Fibroblast of the aortic adventitia (primary cell): ENCODE measurements at regions not wholly inside any gene's neighbourhood (a gene's known extent, or its start where the extent isn't known, plus 50 kb on each side); places are given as distances from the start of the nearest gene placed in this dataset.

ENCODE experiments used
- DNase-seq: peaks from one replicate; pipeline ENCODE4 v3.0.0-alpha.2; 2010; ENCODE audit warnings: low read depth
- H3K4me3 ChIP-seq: 2 replicates; pipeline ENCODE4 v1.5.1; 2011; ENCODE audit warnings: low read depth, mild to moderate bottlenecking, control low read depth, low read length, moderate library complexity
- TF ChIP-seq, protein P1 (sequence below): IDR thresholded peaks from 2 replicates; pipeline ENCODE4 v1.5.1; 2011; ENCODE audit warnings: mild to moderate bottlenecking, low read length, control low read depth, inconsistent platforms; ENCODE audit not compliant: insufficient read depth

DNA sequence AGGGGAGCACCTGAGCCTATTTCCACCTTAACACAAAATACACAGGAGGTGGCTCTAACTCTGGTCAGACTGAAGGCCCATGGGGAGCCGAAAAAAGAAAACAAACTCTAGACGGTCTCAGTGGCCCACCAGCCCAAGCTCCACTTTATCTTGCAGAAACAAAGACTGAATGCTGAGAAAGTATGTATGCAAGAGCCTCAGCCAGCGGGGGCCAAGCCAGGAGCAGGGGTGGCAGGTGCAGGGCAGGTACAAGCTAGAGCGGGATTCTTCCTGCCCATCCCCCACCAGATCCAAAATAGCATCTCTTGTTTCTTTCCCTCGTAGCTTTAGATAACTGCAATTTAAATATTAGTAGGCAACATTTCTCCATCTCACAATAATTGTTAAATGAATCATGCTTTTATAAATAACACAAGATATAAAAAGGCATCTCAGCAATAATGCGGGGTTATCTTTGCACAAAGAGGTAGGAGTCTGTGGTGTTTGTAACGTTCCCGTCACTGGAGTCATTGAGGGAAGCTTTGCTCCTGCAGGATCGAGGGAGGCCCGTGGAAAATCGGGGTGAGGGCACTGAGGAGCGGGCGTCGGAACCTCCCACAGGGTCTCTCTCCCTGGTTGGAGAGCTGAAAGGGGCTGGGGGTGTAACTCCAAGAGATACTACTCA lies 418.0 kb downstream of the SHANK2 start:
- H3K4me3 ChIP-seq: no peak overlapping the region

DNA sequence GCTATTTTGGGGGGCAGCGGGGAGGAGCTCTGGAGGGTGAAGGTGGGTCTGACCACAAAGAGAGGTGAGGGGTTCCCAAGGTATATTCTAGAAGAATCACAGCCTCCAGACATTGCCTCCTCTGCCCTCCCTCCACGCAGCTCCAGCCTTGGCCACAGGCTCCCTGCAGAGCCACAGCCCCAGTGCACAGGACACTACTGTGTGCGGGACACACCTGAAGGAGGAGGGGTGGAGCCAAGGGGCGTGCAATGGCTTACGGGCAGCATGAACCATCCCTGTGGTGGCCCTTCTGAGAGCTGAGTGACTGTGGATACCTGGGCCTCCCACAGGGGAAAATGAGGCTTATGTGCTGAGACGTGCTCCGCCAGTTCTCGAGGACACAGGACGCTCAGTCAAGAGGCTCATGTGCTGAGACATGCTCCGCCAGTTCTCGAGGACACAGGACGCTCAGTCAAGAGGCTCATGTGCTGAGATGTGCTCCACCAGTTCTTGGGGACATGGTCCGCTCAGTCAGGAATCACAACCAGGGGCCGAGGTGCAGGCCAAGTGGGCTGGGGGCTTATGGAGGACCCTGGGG lies 417.3 kb downstream of the SHANK2 start:
- DNase-seq: no peak
- TF ChIP-seq, protein P1, sequence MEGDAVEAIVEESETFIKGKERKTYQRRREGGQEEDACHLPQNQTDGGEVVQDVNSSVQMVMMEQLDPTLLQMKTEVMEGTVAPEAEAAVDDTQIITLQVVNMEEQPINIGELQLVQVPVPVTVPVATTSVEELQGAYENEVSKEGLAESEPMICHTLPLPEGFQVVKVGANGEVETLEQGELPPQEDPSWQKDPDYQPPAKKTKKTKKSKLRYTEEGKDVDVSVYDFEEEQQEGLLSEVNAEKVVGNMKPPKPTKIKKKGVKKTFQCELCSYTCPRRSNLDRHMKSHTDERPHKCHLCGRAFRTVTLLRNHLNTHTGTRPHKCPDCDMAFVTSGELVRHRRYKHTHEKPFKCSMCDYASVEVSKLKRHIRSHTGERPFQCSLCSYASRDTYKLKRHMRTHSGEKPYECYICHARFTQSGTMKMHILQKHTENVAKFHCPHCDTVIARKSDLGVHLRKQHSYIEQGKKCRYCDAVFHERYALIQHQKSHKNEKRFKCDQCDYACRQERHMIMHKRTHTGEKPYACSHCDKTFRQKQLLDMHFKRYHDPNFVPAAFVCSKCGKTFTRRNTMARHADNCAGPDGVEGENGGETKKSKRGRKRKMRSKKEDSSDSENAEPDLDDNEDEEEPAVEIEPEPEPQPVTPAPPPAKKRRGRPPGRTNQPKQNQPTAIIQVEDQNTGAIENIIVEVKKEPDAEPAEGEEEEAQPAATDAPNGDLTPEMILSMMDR: no peak
- H3K4me3 ChIP-seq: no peak overlapping the region

More for the DNA sequence above, 418.0 kb downstream of the SHANK2 start:
- TF ChIP-seq, protein P1: no peak
- DNase-seq: no peak

DNA sequence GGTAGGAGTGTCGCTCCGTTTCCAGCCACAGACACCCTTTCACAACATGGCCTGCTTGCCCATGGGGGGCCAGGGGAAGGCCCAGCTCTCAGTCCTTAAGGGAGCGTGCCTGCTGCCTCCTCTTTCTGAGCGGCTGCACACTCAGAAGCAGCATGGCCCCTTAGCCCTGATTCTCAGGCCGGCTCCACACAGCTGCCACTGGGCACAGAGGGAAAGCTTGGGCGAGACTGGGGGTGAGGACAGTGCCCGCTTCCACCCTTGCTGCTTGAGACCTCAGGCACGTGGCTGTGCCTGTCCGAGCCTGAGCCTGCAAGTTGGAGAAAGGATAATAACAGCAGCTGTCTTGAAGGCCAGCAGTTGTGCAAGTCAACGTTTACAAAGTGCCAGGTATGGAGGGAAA lies 416.3 kb downstream of the SHANK2 start:
- TF ChIP-seq, protein P1: no peak
- no peak overlapping the region for H3K4me3 ChIP-seq

DNA sequence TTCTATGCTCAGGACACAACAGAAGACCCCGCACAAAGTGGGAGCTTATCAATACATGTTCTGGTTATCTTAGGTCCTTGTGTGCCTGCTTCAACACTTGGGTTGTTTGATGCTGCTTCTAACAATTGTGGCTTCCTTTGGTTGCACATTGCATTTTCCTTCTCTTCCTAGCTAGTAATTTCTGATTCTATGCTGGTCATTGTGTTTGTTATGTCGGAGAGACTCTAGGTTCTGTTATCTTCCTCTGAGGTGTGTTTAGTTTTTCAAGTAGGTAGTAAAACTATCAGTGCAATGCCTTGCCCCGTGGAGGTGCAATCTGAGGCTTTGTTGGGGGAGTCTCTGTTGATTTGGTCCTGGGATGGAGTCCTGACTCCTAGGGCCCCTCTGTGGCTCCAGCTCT lies 414.2 kb downstream of the SHANK2 start:
- TF ChIP-seq, protein P1: no peak
- H3K4me3 ChIP-seq: no peak overlapping the region
- DNase-seq: no peak

More for the DNA sequence above, 416.3 kb downstream of the SHANK2 start:
- DNase-seq: no peak

DNA sequence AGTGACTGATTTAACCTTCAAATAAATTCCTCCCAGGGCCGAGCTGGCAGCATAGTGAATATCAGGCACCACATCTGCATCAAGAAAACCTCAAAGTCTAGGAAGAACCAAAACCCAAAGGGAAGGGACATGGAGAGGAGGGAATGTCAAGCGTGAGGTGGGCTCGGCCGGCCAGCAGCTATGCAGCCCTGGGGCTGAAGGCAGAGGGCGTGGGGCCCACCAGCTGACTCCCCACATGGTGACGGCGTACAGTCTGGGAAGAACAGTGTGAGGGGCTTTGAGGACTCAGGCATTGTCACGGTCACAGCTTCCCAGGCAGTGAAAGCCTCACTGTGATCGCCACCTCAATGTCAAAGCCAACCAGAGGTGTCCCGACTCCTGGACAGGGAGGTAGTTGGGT lies 412.5 kb downstream of the SHANK2 start:
- no peak for DNase-seq
- TF ChIP-seq, protein P1: no peak
- H3K4me3 ChIP-seq: no peak overlapping the region

DNA sequence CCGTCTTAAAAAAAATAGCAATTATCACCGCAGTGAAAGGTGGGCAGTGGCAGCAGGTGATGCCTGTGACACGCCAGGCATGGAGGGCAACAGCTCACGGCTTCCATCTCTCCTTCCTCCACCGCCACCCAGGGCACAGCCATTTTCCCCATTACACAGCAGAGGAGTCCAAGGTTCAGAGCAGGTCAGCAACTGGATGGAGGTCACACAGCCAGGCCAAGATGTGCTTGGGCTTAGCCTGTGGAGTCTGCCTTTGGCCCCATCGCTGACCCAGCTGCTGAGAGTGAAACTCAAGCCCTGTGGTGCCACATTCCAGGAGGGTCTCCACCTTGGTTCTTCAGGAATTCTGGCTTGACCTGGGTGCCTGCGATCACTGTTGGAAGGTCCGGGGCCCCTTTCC lies 411.1 kb downstream of the SHANK2 start:
- no peak overlapping the region for H3K4me3 ChIP-seq
- TF ChIP-seq, protein P1: no peak
- no peak for DNase-seq

DNA sequence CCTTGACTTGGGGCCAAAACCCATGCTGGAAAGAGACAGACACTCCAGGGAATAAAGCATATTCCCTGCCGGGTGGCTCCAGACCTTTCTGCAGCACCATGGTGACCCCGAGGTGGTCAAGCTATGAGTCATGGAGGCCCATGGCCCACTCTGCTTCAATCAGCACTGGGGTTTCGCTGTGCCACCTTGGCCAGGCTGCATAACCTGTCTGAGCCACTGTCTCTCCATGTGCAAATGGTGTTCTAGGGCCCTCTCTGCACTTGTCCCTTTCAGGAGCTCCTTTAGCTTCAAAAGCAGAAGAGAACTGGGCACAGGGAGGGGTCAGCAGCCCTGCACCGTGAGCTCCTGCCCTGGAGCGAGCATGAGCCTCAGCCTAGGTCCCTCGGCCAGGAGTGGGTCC lies 410.1 kb downstream of the SHANK2 start:
- DNase-seq: no peak
- no peak overlapping the region for H3K4me3 ChIP-seq
- TF ChIP-seq, protein P1: no peak
